B cell (primary cell): ENCODE measurements at regions not wholly inside any gene's neighbourhood (a gene's known extent, or its start where the extent isn't known, plus 50 kb on each side); places are given as distances from the start of the nearest gene placed in this dataset.

Source experiments
- ATAC-seq: fragments of 200-7000 bp; cut with Tn5 transposase; one replicate; pipeline ENCODE4 v1.10.0; 2021; ENCODE audit warnings: low read depth, mild to moderate bottlenecking, moderate number of reproducible peaks, moderate library complexity
- CTCF ChIA-PET: fragments of 350-600 bp; sonication (Branson Sonifier 250); formaldehyde crosslinking; loops from one replicate; lab custom pipeline; 2021; ENCODE audit warnings: antibody characterized with exemption, inconsistent platforms; lab: Charles Lee
- POLR2A ChIA-PET: fragments of 350-600 bp; sonication (Branson Sonifier 250); formaldehyde crosslinking; loops from one replicate; lab custom pipeline; 2021; ENCODE audit warnings: antibody characterized with exemption; lab: Charles Lee
- DNase-seq: peaks from one replicate; pipeline ENCODE4 v3.0.0; 2013
- H2AFZ ChIP-seq: 2 replicates; pipeline ENCODE4 v1.6.1; 2012; ENCODE audit warnings: mild to moderate bottlenecking, low read depth, low read length; ENCODE audit not compliant: insufficient read depth, poor library complexity, severe bottlenecking
- H3K27ac ChIP-seq, 2 donors: 1 replicate in 1 of 2; 2 replicates in 1 of 2; pipeline ENCODE4 v1.5.1; 2012 to 2013; ENCODE audit warnings: low read length in 2 of 2, mild to moderate bottlenecking in 2 of 2, moderate library complexity in 1 of 2
- H3K27me3 ChIP-seq, 4 experiments: fragments of 200-600 bp in 1 of 4; sonication (generic) in 1 of 4; replicated peaks in 1 of 4; 1 replicate in 2 of 4; 2 replicates in 2 of 4; pipeline versions ENCODE4 v1.6.1 to v1.7.0; 2013 to 2016; ENCODE audit warnings: low read length in 3 of 4, mild to moderate bottlenecking in 2 of 4, mixed read lengths in 1 of 4, moderate library complexity in 1 of 4; ENCODE audit not compliant: insufficient read depth in 4 of 4, control insufficient read depth in 3 of 4; ENCODE audit errors: control extremely low read depth in 1 of 4
- H3K36me3 ChIP-seq, 2 experiments: replicated peaks in 1 of 2; 1 replicate in 1 of 2; 2 replicates in 1 of 2; pipeline versions ENCODE4 v1.6.1 to v1.7.1; 2013; ENCODE audit warnings: low read length in 1 of 2; ENCODE audit not compliant: insufficient read depth in 2 of 2, control insufficient read depth in 1 of 2; ENCODE audit errors: control extremely low read depth in 1 of 2, extremely low read depth in 1 of 2
- H3K4me1 ChIP-seq, 2 donors: fragments of 200-600 bp in 1 of 2; sonication (generic) in 1 of 2; 1 replicate in 1 of 2; 2 replicates in 1 of 2; pipeline versions ENCODE4 v1.5.1 to v1.6.1; 2013 to 2017; ENCODE audit warnings: low read length in 2 of 2; ENCODE audit not compliant: control insufficient read depth in 2 of 2, insufficient read depth in 2 of 2
- H3K4me2 ChIP-seq: replicated peaks from 2 replicates; pipeline ENCODE3; 2012; ENCODE audit warnings: mild to moderate bottlenecking, low read depth, low read length; ENCODE audit not compliant: poor library complexity, severe bottlenecking
- H3K4me3 ChIP-seq, 5 experiments: fragments of 200-600 bp in 1 of 5; sonication (generic) in 1 of 5; 1 replicate in 3 of 5; 2 replicates in 2 of 5; pipeline versions ENCODE4 v1.5.1 to v1.7.0; 2011 to 2016; ENCODE audit warnings: low read length in 4 of 5, mild to moderate bottlenecking in 4 of 5, low read depth in 2 of 5, control low read depth in 1 of 5, moderate library complexity in 1 of 5; ENCODE audit not compliant: insufficient read depth in 1 of 5; ENCODE audit errors: control extremely low read depth in 1 of 5, extremely low read depth in 1 of 5
- H3K79me2 ChIP-seq: fragments of 200-600 bp; sonication (generic); one replicate; pipeline ENCODE4 v1.6.0; 2016; ENCODE audit warnings: low read length; ENCODE audit not compliant: control insufficient read depth, insufficient read depth
- H3K9ac ChIP-seq: fragments of 200-600 bp; sonication (generic); 2 replicates; pipeline ENCODE4 v1.6.1; 2017; ENCODE audit warnings: mild to moderate bottlenecking, low read length, moderate library complexity
- H3K9me3 ChIP-seq, 3 donors: one replicate each; pipeline versions ENCODE4 v1.6.1 to v1.7.1; 2013; ENCODE audit warnings: low read length in 2 of 3; ENCODE audit not compliant: control insufficient read depth in 2 of 3, insufficient read depth in 1 of 3; ENCODE audit errors: control extremely low read depth in 1 of 3
- H4K20me1 ChIP-seq: 2 replicates; pipeline ENCODE4 v1.6.0; 2012; ENCODE audit warnings: mild to moderate bottlenecking, low read length; ENCODE audit not compliant: insufficient read depth, control insufficient read depth, poor library complexity, severe bottlenecking
- H3K27ac Mint-ChIP-seq: one replicate; pipeline ENCODE4 v1.8.0; 2021; ENCODE audit warnings: mixed read lengths
- H3K27me3 Mint-ChIP-seq: one replicate; pipeline ENCODE4 v1.8.0; 2021; ENCODE audit warnings: mixed read lengths
- H3K4me1 Mint-ChIP-seq: one replicate; pipeline ENCODE4 v1.8.0; 2021; ENCODE audit warnings: mixed read lengths
- H3K4me3 Mint-ChIP-seq: one replicate; pipeline ENCODE4 v1.8.0; 2021; ENCODE audit warnings: mixed read lengths
- H3K9me3 Mint-ChIP-seq: one replicate; pipeline ENCODE4 v1.8.0; 2022; ENCODE audit warnings: mixed read lengths; ENCODE audit not compliant: insufficient read depth
- CTCF ChIP-seq: fragments of 200-600 bp; IDR thresholded peaks from one replicate; pipeline ENCODE4 v1.8.0; 2022; ENCODE audit warnings: antibody characterized with exemption, mild to moderate bottlenecking
- EZH2 ChIP-seq: IDR thresholded peaks from 2 replicates; pipeline ENCODE4 v1.6.1; 2012; ENCODE audit warnings: borderline replicate concordance, low read depth, mild to moderate bottlenecking, moderate library complexity, low read length; ENCODE audit not compliant: insufficient read depth, poor library complexity, severe bottlenecking
- WGBS: methylation state at CpG from one replicate; pipeline ENCODE4 v1.1.5; 2013; ENCODE audit warnings: missing lambda C conversion rate; ENCODE audit not compliant: insufficient coverage; 5-methylcytosine and 5-hydroxymethylcytosine counted together
- intact Hi-C: fragments of 100-400 bp; cut with micrococcal nuclease; formaldehyde crosslinking; loops from one replicate; pipeline ENCODE4 v1.10.0; 2022

- Mint-ChIP-seq H3K4me3 (no peak overlapping the region), H3K27ac (no peak overlapping the region), H3K27me3 (peaks cover 36% of the 10 kb centered on the region), H3K9me3 (peaks cover 3% of the 10 kb centered on the region), H3K4me1 (no peaks in the 10 kb centered on the region)
- no peaks in the 10 kb centered on the region for H3K79me2 ChIP-seq
- H3K4me2 ChIP-seq, result no peak overlapping the region
- peaks cover 0 to 15% (median 10%) of the 10 kb centered on the region in 3 donors for H3K9me3 ChIP-seq
- no peak overlapping the region for H2AFZ ChIP-seq
- no CpG with 5 or more reads among the region's 5 CpGs for WGBS
- no peak overlapping the region for H3K9ac ChIP-seq
- ATAC-seq, result no peak
- intact Hi-C loops, result no loop called here
- POLR2A ChIA-PET, result no interaction called here
- no peak for DNase-seq
- H3K4me1 ChIP-seq, result no peaks in the 10 kb centered on the region
- H4K20me1 ChIP-seq, result no peaks in the 10 kb centered on the region
- no peak overlapping the region for H3K4me3 ChIP-seq
- no peak overlapping the region for H3K27ac ChIP-seq
- TF ChIP-seq EZH2 (no peak), CTCF (no peak)
- no peaks in the 10 kb centered on the region for H3K36me3 ChIP-seq
- H3K27me3 ChIP-seq, result no peaks in the 10 kb centered on the region
- CTCF ChIA-PET, result interaction anchor here (1.3 to 1.5 kb wide), 2 partner anchors 18 to 672 kb away, joined by 3 to 5 read pairs; no protein-coding TSS in a partner anchor
These were observed 368.7 kb upstream of the RUNX1 start for GRCh38 chr21:35417762-35418161.

GRCh38 chr21:35416866-35417489, 367.9 kb upstream of the RUNX1 start:
- intact Hi-C loops, result no loop called here
- H3K27me3 ChIP-seq, result no peaks in the 10 kb centered on the region
- no peak overlapping the region for H3K4me2 ChIP-seq
- H3K4me1 ChIP-seq, result no peaks in the 10 kb centered on the region
- TF ChIP-seq CTCF (no peak), EZH2 (no peak)
- peaks cover 39% of the 10 kb centered on the region for H3K27me3 Mint-ChIP-seq
- H3K4me1 Mint-ChIP-seq, result no peaks in the 10 kb centered on the region
- H3K9me3 ChIP-seq, result peaks cover 0 to 9% (median 5%) of the 10 kb centered on the region in 3 donors
- no CpG with 5 or more reads among the region's 8 CpGs for WGBS
- H3K9ac ChIP-seq, result no peak overlapping the region
- CTCF ChIA-PET, result interaction anchor here (1.3 to 1.5 kb wide), 2 partner anchors 17 to 672 kb away, joined by 3 to 5 read pairs; no protein-coding TSS in a partner anchor
- no peaks in the 10 kb centered on the region for H3K9me3 Mint-ChIP-seq
- no peaks in the 10 kb centered on the region for H3K79me2 ChIP-seq
- POLR2A ChIA-PET, result no interaction called here
- no peak for ATAC-seq
- no peaks in the 10 kb centered on the region for H3K36me3 ChIP-seq
- no peaks in the 10 kb centered on the region for H4K20me1 ChIP-seq
- H2AFZ ChIP-seq, result no peak overlapping the region
- no peak for DNase-seq
- no peak overlapping the region for H3K4me3 Mint-ChIP-seq
- no peak overlapping the region for H3K4me3 ChIP-seq
- H3K27ac Mint-ChIP-seq, result no peak overlapping the region
- H3K27ac ChIP-seq, result no peak overlapping the region
